Hindlimb muscle (tissue), 1 donor: ENCODE measurements at regions not wholly inside any gene's neighbourhood (a gene's known extent, or its start where the extent isn't known, plus 50 kb on each side); places are given as distances from the start of the nearest gene placed in this dataset.

Source experiments
- DNase-seq: peaks from one replicate; pipeline ENCODE4 v3.0.0-alpha.2; 2013

DNA sequence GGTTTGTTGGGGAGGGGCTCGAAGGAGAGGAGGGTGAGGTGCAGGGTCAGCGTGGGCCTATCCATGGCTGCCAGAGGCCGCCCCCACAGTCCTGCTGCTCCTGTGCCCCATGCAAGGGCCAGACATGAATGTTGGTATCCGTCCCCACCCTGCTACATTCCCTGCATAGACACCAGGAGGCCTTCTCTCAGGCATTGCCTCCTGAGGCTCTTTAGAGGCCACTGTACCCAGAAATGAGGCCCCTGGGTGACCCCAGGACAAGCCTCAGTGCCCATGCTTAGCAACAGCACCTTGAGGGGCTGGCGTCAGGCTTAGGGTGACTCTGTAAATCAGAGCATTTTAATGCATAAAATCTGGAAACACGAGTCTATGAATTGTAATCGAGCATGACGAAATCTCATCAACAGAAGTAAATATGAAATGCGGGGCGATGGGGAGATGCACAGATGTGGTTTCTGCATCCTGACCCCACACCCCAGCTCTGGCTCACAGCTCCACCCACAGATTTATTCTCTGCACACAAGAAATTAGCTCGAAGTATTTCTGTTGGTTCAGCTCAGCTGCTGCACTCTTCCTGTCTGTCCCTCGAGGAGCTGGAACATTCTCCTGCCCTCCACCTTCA lies 124.0 kb upstream of the CSF3R start:
- no peak for DNase-seq

- no peak for DNase-seq
Measured at GRCh38 chr1:36605942-36606640, 123.4 kb upstream of the CSF3R start.

DNA sequence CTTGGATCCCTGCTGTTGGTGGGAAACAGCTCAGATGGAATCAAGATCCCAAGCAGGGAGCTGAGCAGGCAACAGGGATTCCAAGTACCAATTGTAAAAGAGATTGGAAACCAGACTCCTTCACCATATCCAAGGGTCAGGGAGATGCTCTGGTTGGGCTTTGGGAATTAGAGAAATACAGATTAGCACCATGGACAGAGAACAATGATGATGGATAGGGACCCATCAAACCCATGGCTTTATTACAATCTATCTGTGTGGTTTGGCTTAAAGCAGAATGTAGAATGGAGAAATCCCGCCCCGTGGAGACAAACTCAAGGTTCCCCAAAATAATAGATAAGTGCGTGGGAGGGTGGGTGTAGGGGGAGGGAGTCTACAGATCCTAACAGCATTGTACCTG lies 120.7 kb upstream of the CSF3R start:
- DNase-seq = no peak

- no peak for DNase-seq
Measured at GRCh38 chr1:36602184-36602583, 119.5 kb upstream of the CSF3R start.

GRCh38 chr1:36599828-36600227 lies 117.1 kb upstream of the CSF3R start:
- no peak for DNase-seq

DNA sequence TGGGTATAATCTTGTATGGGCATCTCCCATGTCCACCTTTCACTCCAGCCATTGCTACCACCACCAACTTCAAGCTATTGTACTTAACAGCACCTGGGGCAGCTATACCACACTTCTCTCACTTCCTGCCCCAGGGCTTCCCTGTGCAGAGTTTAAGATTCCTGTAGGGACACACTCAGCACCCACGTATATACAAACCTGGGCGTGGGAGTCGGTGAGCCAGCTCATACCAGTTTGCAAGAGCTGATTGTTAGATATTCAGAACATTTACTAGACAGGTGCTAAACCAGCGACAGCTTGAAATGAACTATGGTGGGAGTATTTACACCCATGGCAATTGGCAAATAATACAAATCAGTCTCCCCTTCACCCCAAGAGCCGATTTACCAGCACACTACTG lies 114.8 kb upstream of the CSF3R start:
- DNase-seq = no peak

GRCh38 chr1:36595921-36596320 lies 113.2 kb upstream of the CSF3R start:
- no peak for DNase-seq

DNA sequence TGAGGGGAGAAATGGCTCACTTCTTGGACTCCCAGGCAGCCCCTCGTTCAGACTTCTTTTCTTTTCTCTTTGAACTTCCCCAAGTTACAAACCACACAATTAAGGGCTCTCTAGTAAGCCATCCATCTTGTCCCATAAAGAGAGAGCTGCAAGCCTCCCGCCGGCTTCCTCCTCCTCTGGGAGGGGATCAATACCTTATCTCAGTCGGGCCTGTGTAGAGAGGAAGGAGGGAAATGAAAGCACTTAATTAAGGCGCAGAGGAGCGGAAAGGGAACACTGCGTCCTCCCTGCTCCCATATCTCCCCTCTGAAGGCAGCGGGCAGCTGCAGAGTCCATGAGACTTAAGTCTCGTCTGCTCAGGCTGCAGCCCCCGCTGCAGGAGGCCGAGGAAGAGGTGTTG lies 112.6 kb upstream of the CSF3R start:
- DNase-seq = no peak

- DNase-seq = no peak
Measured at GRCh38 chr1:36594023-36594422, 111.3 kb upstream of the CSF3R start.

GRCh38 chr1:36591278-36591677 lies 108.6 kb upstream of the CSF3R start:
- DNase-seq = no peak

DNA sequence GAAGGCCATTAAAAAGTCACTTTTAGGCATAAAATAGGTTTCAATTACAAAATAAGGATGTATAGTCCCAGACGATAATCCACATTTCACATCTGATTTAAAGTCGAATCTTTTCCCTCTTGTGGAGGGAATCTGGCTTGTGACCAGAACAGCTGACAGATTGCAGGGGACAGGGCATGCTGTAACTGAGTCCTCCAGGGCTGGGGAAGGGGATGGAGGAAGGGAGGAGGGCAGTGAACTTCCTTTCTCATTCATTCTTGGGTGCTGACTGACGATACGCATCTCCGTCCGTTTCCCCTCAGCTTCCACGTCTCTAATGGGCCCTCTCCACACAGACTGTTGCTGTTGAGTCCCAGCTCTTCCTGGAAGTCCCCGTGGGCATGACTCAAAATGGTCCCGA lies 108.1 kb upstream of the CSF3R start:
- no peak for DNase-seq

DNA sequence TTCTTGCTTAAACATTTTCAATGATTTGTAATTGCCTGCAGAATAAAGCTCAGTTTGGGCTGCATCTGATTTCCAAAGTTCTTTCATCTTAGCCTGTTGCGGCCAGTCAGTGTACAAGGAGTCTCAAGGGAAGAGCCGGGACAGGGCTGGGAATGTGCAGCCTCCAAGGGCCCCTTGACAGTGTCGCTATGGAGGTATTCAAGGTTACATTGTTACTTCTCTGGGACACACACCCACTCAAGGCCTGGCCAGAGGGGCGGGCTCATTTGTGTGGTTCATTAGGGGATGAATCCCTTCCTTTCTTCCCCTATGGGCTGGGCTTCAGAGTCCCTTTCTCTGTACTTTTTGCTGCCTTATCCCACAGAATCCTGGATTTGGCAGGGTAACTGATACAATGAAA lies 107.6 kb upstream of the CSF3R start:
- DNase-seq = no peak

GRCh38 chr1:36588972-36589371 lies 106.3 kb upstream of the CSF3R start:
- no peak for DNase-seq

- no peak for DNase-seq
Measured at GRCh38 chr1:36585569-36586548, 103.1 kb upstream of the CSF3R start.

DNA sequence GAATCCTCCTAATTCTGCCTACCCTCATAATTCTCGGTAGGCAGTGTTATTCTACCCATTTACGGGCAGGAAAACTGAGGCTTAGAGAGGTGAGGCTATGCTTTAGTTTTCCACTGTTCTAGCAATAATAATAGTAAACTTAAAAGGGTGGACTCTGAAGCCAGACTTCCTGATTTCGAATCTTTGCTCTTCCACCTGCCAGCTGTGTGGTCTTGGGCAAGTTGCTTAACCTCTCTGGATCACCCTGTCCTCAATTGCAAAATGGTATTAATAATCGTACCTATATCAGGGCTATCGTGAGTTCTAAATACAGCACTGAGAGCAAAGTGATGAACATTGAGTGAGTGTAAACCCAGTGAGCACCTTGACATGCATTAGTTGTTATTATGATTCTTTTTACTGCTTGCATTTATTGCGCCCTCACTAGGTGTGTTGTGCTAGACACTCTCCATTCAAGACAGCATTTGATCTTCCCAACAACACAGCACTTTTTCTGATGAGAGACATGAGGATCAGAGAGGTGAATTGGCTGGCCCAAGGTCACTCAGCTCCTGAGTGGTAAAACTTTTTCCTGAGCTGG lies 102.3 kb upstream of the CSF3R start:
- DNase-seq = no peak

DNA sequence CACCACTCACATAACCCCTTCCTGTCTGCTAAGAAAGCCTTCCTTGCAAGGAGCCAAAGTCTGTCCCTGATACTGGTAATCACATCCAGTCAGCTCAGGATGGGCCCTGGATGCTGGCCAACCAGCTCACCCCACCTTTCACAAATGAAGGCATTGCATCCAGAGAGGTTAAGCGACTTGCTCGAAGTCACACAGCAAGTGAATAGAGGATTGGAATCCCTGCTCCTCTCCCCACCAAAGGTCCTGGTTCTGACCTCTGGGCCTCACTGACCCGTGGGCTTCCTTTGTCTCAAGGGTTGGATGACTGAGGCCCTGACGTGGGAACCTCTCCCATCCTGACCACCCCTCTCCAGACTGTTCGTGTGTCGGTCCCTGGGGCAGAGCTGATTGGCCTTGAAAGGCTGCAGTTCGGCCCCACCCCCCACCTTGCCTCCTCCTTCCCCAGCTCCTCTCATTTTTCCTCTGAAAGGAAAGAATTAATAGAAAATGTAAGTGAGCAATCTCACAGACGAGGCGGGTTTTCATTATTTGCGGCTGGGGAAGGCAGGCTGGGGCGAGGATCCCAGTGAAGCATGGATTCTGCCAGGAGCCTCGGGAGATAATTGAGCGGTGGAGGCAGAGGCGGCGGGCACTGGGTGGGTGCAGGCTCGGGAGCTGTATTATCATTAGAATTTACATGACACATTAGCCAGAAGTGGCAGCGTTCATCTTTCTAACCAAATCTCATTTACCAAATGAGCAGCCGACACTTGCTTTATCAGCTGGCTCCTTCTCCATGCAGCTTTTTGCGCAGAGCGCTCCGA lies 101.5 kb upstream of the CSF3R start:
- no peak for DNase-seq

DNA sequence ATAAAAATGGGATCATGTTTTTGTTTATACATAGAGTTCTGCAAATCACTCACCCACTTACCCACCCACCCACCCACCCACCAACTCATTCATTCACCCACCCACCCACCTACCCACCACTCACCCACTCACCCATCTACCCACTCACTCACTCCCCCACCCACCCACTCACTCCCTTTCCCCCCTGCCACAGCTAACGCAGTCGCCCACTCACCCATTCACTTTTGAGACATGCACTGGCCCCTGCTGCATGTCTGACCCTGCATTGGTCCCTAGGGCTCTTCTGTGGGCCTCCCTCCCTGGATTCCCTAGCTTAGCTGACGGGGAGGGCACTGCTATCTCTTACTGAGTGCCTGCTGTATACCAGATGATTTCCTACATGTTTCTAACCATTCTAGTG lies 100.4 kb upstream of the CSF3R start:
- DNase-seq = no peak

GRCh38 chr1:36582066-36582755 lies 99.5 kb upstream of the CSF3R start:
- no peak for DNase-seq

DNA sequence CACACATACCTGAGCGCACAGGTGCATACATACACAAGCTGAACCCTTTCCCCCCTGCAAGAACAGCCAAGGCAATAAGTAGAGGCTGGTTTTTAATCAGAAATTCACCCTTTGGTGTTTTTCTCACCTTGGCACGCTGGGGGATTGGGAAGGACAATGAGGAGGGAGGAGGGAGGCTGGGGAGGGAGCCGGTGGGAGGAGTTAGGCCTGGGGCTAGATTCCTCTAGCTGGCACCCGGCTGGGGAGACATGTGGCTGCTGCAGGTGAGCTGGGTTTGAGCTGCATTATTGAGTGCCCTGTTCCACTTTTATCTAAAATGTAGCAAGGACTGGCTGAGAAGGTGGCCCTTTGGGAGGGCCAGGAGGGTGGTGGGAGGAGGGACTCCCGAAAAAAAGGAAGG lies 97.8 kb upstream of the CSF3R start:
- no peak for DNase-seq

GRCh38 chr1:36579039-36579438 lies 96.3 kb upstream of the CSF3R start:
- DNase-seq = no peak

DNA sequence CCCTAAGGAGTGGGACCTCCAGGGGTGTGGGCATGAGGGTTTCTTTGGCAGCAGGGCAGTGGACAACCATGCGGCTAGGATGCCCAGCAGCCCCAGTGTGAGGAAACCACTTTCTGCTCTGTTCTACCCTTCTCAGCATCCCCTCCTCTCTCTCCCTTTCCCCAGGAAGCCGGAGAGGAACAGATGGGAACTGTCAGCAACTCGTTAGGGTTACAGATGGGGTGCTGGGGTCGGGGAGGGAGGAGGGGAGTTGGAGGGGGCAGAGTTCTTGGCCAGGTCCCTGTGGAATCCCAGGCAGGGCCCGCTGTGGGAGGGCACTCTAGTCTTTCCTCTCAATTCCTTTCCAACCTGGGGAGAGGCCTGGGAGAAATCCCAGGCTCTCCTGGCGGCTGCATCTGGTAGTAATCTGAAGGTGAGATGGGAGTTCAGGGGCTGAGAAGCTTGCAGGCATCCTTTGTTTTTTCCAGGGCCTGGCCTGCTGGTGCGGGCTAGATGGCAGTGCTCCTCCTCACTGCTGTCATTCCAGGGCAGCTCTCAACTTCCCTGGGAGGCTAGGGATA lies 93.9 kb upstream of the CSF3R start:
- no peak for DNase-seq
